ENCODE measurements at regions not wholly inside any gene's neighbourhood (a gene's known extent, or its start where the extent isn't known, plus 50 kb on each side); places are given as distances from the start of the nearest gene placed in this dataset.

DNA sequence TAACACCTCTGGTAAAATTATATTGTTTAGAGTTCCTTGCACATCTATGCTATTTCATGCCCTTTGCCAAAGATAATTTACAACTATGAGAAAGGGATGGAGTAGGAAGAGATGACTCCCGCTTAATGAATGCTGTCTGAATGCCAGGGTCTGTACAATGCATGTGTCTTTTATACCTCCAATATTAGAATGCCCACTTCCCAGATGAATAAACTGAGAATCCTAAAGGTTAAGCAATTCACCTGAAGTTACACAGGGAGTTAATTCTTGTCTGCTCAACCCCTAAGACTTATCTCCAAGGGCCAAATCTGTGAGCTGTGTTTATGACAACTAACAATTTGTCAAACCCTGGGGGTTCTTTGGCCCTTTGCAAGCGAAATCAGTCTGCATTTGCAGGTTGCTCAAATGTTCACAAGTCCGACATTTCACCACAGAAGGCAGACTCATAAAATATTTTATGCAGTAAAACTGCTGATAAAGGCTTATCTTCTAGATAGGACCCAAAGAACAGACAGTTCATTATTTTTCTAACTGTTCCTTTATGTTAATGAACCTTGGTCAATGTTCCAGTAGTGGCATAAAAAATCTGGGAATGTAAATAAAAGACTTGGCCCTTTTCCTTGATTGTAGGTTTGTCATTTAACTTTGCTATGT lies 50.2 kb upstream of the ATP1A1 start:
- Mint-ChIP-seq H3K4me3 (ENCODE audit: unreplicated experiment) (no peak overlapping the region), H3K9me3 (ENCODE audit: low read depth) (no peaks in the 10 kb centered on the region), H3K27me3 (ENCODE audit: low read depth) (no peaks in the 10 kb centered on the region), H3K36me3 (ENCODE audit: low read depth) (no peaks in the 10 kb centered on the region), H3K27ac (ENCODE audit: unreplicated experiment) (no peak overlapping the region), H3K4me1 (ENCODE audit: low read depth) (no peaks in the 10 kb centered on the region)
- no peak for DNase-seq (ENCODE audit: low spot score)
- TF ChIP-seq, protein P1, sequence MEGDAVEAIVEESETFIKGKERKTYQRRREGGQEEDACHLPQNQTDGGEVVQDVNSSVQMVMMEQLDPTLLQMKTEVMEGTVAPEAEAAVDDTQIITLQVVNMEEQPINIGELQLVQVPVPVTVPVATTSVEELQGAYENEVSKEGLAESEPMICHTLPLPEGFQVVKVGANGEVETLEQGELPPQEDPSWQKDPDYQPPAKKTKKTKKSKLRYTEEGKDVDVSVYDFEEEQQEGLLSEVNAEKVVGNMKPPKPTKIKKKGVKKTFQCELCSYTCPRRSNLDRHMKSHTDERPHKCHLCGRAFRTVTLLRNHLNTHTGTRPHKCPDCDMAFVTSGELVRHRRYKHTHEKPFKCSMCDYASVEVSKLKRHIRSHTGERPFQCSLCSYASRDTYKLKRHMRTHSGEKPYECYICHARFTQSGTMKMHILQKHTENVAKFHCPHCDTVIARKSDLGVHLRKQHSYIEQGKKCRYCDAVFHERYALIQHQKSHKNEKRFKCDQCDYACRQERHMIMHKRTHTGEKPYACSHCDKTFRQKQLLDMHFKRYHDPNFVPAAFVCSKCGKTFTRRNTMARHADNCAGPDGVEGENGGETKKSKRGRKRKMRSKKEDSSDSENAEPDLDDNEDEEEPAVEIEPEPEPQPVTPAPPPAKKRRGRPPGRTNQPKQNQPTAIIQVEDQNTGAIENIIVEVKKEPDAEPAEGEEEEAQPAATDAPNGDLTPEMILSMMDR (IDR thresholded peaks at IDR 0.05) = no peak
